ENCODE measurements at regions not wholly inside any gene's neighbourhood (a gene's known extent, or its start where the extent isn't known, plus 50 kb on each side); places are given as distances from the start of the nearest gene placed in this dataset.
"Not testable (repeated sequence)": the region's sequence is repeated elsewhere in the genome, so short reads cannot be mapped to it uniquely, and the experiment has no call there.

DNA sequence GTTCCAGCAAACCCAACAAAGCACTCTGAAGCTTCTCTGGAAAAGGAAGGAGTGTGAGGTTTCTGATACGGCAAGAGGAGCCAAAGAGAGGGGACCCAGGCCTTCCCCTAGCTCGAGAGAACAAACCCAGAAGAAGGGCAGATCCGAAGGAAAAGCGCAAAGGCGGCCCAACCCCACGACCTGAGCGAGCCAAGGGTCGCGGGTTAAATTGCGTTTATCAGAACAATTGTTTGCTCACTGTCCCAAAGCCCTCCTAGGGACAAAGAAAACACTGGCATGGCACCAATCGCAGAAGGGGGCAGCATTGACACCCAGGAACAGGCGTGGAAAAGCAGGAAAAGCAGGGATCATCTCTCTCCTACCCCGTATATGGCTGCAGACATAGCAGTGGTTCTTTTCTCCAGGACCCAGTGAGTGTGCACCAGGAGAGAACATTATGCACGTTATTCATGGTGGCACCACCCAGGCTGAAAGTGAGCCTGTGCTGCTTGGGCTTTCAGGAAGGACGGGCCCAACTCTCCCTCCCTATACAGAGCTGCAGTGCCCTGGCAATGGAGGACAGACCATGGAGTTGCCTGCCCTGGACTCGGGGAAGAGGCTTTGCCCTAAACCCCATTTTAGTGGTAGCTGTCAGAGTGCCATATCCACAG, 167.0 kb downstream of the FAM72C start:
- H3F3A ChIP-seq (replicated peaks; ENCODE audit: insufficient read depth); H3K9me2 ChIP-seq; H3K27ac ChIP-seq (ENCODE audit: low read depth in 2 of 2, low read length in 1 of 2); H3K36me3 ChIP-seq (replicated peaks in 1 of 2; ENCODE audit: control insufficient read depth in 1 of 2, insufficient read depth in 2 of 2, low read length in 1 of 2); POLR2A ChIA-PET; H3K9ac ChIP-seq; DNase-seq; H3K4me1 ChIP-seq (ENCODE audit: control insufficient read depth in 1 of 2, insufficient read depth in 2 of 2, low read depth in 1 of 2, low read length in 1 of 2); H3K27me3 ChIP-seq (ENCODE audit: insufficient read depth); CTCF ChIA-PET; H4K20me1 ChIP-seq (ENCODE audit: insufficient read depth); H2AFZ ChIP-seq (ENCODE audit: low read depth); H3K9me3 ChIP-seq; H3K79me2 ChIP-seq (ENCODE audit: insufficient read depth): not testable (repeated sequence)
- Histone ChIP-seq H3K4me2 (peak overlapping the region; percentile 85; the same call in 1 of the 2 replicates), H3K4me3 (ENCODE audit: low read depth in 2 of 2, low read length in 1 of 2) (peak overlapping the region in 1 of 2 experiments; percentile 40; a peak in 2 of 4 replicates)
- whole genome bisulfite sequencing (ENCODE audit: low lambda C conversion rate), result 9% methylated on average over 8 of the region's 16 CpGs

DNA sequence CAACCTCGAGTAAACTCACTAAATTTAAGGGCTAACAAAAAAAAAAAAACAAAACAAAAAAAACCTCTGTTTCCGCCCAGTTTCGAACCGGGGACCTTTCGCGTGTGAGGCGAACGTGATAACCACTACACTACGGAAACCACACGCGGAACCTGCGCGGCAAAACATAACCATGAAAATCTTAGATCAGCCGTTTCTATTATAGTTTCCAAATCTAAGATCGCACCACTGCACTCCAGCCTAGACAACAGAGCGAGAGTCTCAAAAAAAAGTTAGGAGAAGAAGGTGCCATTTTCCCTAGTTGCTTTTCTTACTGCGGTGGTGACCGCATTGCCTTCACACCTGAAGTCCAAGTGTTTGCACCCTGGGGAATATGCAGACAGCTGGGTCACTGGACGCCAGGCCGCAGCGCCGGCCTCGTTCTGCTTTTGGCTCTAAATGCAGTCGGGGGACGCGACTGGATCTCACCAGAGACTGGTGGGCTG, 167.8 kb downstream of the FAM72C start:
- H3K4me1 ChIP-seq (ENCODE audit: control insufficient read depth in 1 of 2, insufficient read depth in 2 of 2, low read depth in 1 of 2, low read length in 1 of 2); CTCF ChIA-PET; DNase-seq; H3K9me2 ChIP-seq; H4K20me1 ChIP-seq (ENCODE audit: insufficient read depth); POLR2A ChIA-PET; H3F3A ChIP-seq (replicated peaks; ENCODE audit: insufficient read depth); H3K27me3 ChIP-seq (ENCODE audit: insufficient read depth); H3K79me2 ChIP-seq (ENCODE audit: insufficient read depth); H3K27ac ChIP-seq (ENCODE audit: low read depth in 2 of 2, low read length in 1 of 2); H3K9me3 ChIP-seq; H3K36me3 ChIP-seq (replicated peaks in 1 of 2; ENCODE audit: control insufficient read depth in 1 of 2, insufficient read depth in 2 of 2, low read length in 1 of 2): not testable (repeated sequence)
- Histone ChIP-seq H3K4me3 (ENCODE audit: low read depth in 2 of 2, low read length in 1 of 2) (peak overlapping the region; percentile 48 to 68), H2AFZ (ENCODE audit: low read depth) (peak overlapping the region; percentile 83; the same call in 1 of the 2 replicates), H3K9ac (0 out of 2 replicates have a peak overlapping the region, but pooled peaks have one; percentile 25), H3K4me2 (peak overlapping the region; percentile 85)
- WGBS (ENCODE audit: low lambda C conversion rate), result 2% methylated on average over 20 of the region's 26 CpGs
- TF ChIP-seq FOSL2 (IDR thresholded peaks at IDR 0.05; ENCODE audit: borderline replicate concordance, low read depth), result peak; percentile 29; the same call in 1 of the 2 replicates
- peak; percentile 69; the same call in 1 of the 2 replicates for TF ChIP-seq TEAD4 (IDR thresholded peaks at IDR 0.05; ENCODE audit: borderline replicate concordance, insufficient read depth)

DNA sequence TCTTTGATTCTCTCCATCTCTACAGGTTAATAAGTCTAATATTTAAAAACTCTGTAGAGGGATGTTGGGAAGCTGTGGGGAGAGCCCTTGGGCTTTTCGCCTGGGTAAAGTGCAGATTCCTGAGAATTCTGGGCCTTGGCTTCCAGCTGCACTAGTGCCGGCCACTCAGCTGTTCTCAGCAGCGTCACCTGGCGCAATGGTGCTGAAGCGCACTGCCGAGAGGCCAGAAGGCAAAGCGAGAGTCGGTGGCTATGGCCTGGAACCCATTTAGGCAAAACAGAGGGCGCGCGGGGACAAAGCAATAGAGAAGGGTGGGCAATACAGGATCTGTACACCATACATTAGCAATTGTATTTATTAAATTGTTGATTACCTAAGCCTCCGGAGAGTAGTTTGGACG, 168.7 kb downstream of the FAM72C start:
- POLR2A ChIA-PET; H4K20me1 ChIP-seq (ENCODE audit: insufficient read depth); H3K4me2 ChIP-seq; H3K9me3 ChIP-seq; H3K4me1 ChIP-seq (ENCODE audit: control insufficient read depth in 1 of 2, insufficient read depth in 2 of 2, low read depth in 1 of 2, low read length in 1 of 2); H3K4me3 ChIP-seq (ENCODE audit: low read depth in 2 of 2, low read length in 1 of 2); DNase-seq; H3K36me3 ChIP-seq (replicated peaks in 1 of 2; ENCODE audit: control insufficient read depth in 1 of 2, insufficient read depth in 2 of 2, low read length in 1 of 2); H3K27ac ChIP-seq (ENCODE audit: low read depth in 2 of 2, low read length in 1 of 2); H3F3A ChIP-seq (replicated peaks; ENCODE audit: insufficient read depth); H3K9ac ChIP-seq; H3K9me2 ChIP-seq; H2AFZ ChIP-seq (ENCODE audit: low read depth); H3K79me2 ChIP-seq (ENCODE audit: insufficient read depth); H3K27me3 ChIP-seq (ENCODE audit: insufficient read depth); CTCF ChIA-PET: not testable (repeated sequence)
- WGBS (ENCODE audit: low lambda C conversion rate), result no CpG with 5 or more reads among the region's 13 CpGs

DNA sequence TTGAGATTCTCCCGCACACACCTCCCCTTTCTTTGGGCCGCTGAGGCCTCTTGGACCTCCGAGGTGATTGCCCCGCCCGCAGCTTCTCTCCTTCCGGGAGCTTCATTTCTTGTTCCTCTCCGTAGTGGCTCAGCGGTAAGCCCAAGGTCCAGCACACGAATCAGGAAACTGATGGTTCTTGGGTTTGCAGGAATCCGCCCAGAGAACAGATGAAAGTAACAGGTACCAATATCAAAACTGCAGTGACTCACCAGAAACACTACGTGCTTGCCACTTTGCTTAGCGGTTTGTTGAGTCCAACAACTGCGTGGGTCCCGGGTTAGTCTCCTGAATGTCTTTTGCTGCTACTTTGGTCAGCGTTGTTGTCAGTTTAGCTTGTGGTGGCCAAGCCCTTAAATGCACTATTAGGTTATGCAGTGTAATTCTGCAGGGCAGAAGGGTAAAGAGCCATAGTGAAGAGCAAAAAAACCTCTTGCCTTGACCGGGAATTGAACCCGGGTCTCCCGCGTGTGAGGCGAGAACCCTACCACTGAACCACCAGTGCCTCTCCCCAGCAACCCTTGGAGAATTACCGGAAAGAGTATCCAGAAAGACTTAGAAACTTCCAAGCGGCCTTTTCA, 172.1 kb downstream of the FAM72C start:
- H3K9ac ChIP-seq; POLR2A ChIA-PET; H3K27me3 ChIP-seq (ENCODE audit: insufficient read depth); CTCF ChIA-PET; H3K9me3 ChIP-seq; H3K4me1 ChIP-seq (ENCODE audit: control insufficient read depth in 1 of 2, insufficient read depth in 2 of 2, low read depth in 1 of 2, low read length in 1 of 2); H3K36me3 ChIP-seq (replicated peaks in 1 of 2; ENCODE audit: control insufficient read depth in 1 of 2, insufficient read depth in 2 of 2, low read length in 1 of 2); H3K79me2 ChIP-seq (ENCODE audit: insufficient read depth); DNase-seq; H4K20me1 ChIP-seq (ENCODE audit: insufficient read depth); H3K27ac ChIP-seq (ENCODE audit: low read depth in 2 of 2, low read length in 1 of 2); H3F3A ChIP-seq (replicated peaks; ENCODE audit: insufficient read depth); H3K4me2 ChIP-seq; H3K4me3 ChIP-seq (ENCODE audit: low read depth in 2 of 2, low read length in 1 of 2); H3K9me2 ChIP-seq; H2AFZ ChIP-seq (ENCODE audit: low read depth): not testable (repeated sequence)
- WGBS (ENCODE audit: low lambda C conversion rate), result no CpG with 5 or more reads among the region's 22 CpGs

DNA sequence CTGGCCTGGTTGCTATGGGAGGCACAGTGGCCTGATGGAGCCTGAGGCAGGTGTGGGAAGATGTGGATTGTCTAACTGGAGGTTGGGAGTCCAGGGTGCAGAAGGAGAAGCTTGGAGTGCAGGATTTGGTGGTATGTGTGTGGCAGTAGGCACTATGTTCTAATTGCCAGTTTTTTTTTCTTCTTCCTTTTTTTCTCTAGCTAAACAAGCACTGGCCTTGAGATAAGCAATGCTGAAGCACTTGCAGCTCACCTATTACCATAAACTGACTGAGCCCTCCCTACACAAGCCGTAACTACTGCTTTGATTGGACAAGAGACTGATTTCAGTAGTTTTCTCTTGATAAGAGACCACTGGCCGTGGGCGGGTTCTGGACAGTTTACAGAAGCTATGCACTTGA, 175.4 kb downstream of the FAM72C start:
- H3K4me1 ChIP-seq (ENCODE audit: control insufficient read depth in 1 of 2, insufficient read depth in 2 of 2, low read depth in 1 of 2, low read length in 1 of 2); H4K20me1 ChIP-seq (ENCODE audit: insufficient read depth); H3K9ac ChIP-seq; H3K27ac ChIP-seq (ENCODE audit: low read depth in 2 of 2, low read length in 1 of 2); H3K9me3 ChIP-seq; POLR2A ChIA-PET; H3K4me2 ChIP-seq; H3K4me3 ChIP-seq (ENCODE audit: low read depth in 2 of 2, low read length in 1 of 2); H3K9me2 ChIP-seq; H3K36me3 ChIP-seq (replicated peaks in 1 of 2; ENCODE audit: control insufficient read depth in 1 of 2, insufficient read depth in 2 of 2, low read length in 1 of 2); H3K27me3 ChIP-seq (ENCODE audit: insufficient read depth); H3F3A ChIP-seq (replicated peaks; ENCODE audit: insufficient read depth); CTCF ChIA-PET; H2AFZ ChIP-seq (ENCODE audit: low read depth); DNase-seq; H3K79me2 ChIP-seq (ENCODE audit: insufficient read depth): not testable (repeated sequence)
- WGBS (ENCODE audit: low lambda C conversion rate), result no CpG with 5 or more reads among the region's 3 CpGs

DNA sequence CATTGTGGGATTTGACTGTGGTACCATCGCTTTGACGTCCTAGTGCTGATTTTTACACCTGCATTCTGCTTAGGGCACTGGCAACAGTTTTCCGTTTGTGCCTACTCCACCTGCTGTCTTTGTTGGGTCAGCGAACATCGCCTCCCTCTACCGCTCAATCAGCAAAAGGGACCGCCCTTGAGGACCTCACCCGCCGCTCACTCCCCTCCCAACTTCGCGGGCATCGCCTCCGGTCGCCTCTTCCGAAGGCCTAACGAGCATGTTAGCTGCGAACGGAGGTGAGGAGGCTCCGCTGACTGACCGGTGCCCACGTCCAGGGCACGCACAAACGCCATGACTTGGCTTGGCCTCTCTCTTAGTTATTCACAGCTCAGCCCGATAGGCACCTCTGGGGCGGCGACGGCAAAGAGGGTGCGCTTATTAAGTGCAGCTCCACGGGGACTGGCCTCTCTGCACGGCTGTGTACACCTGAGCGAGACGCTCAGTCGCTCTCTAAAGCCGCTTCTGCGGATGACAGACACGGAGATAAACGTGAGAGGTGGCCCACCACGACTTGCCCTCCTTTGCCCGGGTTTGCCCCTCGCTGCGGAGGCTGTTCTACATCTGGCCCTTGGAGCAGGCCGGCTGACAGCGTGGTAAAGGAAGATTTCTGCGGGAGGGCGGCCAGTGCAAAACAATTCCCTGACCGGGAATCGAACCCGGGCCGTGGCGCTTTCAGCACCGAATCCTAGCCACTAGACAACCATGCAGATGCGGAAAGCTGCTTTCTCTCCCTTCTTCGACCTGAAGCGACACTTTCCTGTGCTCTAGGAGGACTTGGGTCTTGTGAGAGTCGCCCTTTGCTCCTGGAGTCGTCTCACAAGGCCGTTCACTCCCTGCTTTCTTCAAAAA, 179.5 kb downstream of the FAM72C start:
- H4K20me1 ChIP-seq (ENCODE audit: insufficient read depth); H3K9me3 ChIP-seq; H3K4me1 ChIP-seq (ENCODE audit: control insufficient read depth in 1 of 2, insufficient read depth in 2 of 2, low read depth in 1 of 2, low read length in 1 of 2); H2AFZ ChIP-seq (ENCODE audit: low read depth); H3K9ac ChIP-seq; H3K9me2 ChIP-seq; H3K79me2 ChIP-seq (ENCODE audit: insufficient read depth); H3K27me3 ChIP-seq (ENCODE audit: insufficient read depth); H3F3A ChIP-seq (replicated peaks; ENCODE audit: insufficient read depth); H3K36me3 ChIP-seq (replicated peaks in 1 of 2; ENCODE audit: control insufficient read depth in 1 of 2, insufficient read depth in 2 of 2, low read length in 1 of 2); H3K27ac ChIP-seq (ENCODE audit: low read depth in 2 of 2, low read length in 1 of 2); H3K4me2 ChIP-seq; CTCF ChIA-PET; DNase-seq; POLR2A ChIA-PET; H3K4me3 ChIP-seq (ENCODE audit: low read depth in 2 of 2, low read length in 1 of 2): not testable (repeated sequence)
- WGBS (ENCODE audit: low lambda C conversion rate), result no CpG with 5 or more reads among the region's 57 CpGs
